Natural killer cell (primary cell): ENCODE measurements at regions not wholly inside any gene's neighbourhood (a gene's known extent, or its start where the extent isn't known, plus 50 kb on each side); places are given as distances from the start of the nearest gene placed in this dataset.

Experiments used
- ATAC-seq, 3 donors: fragments of 150-1000 bp in 2 of 3; fragments of 200-7000 bp in 1 of 3; cut with Tn5 transposase; 1 replicate in 1 of 3; 2 replicates in 2 of 3; pipeline ENCODE4 v1.10.0; 2021; ENCODE audit warnings: mild to moderate bottlenecking in 2 of 3, moderate library complexity in 2 of 3
- DNase-seq, 2 donors: peaks; one replicate each; pipeline versions ENCODE4 v3.0.0 to v3.0.0-alpha.2; 2013 to 2021; ENCODE audit warnings: mixed read lengths in 1 of 2
- H3K27ac ChIP-seq: one replicate; pipeline ENCODE4 v1.5.1; 2013; ENCODE audit warnings: mild to moderate bottlenecking, low read length
- H3K27me3 ChIP-seq: one replicate; pipeline ENCODE4 v1.6.1; 2013; ENCODE audit warnings: low read length; ENCODE audit not compliant: control insufficient read depth, insufficient read depth
- H3K36me3 ChIP-seq: one replicate; pipeline ENCODE4 v1.6.1; 2013; ENCODE audit warnings: low read length; ENCODE audit not compliant: control insufficient read depth, insufficient read depth
- H3K4me1 ChIP-seq: one replicate; pipeline ENCODE4 v1.6.1; 2013; ENCODE audit warnings: low read length; ENCODE audit not compliant: control insufficient read depth, insufficient read depth
- H3K4me3 ChIP-seq: one replicate; pipeline ENCODE4 v1.5.1; 2013; ENCODE audit warnings: low read length
- H3K9me3 ChIP-seq: one replicate; pipeline ENCODE4 v1.6.1; 2013; ENCODE audit warnings: low read length; ENCODE audit not compliant: control insufficient read depth, insufficient read depth
- H3K27ac Mint-ChIP-seq, 2 donors: one replicate each; pipeline ENCODE4 v1.8.0; 2022; ENCODE audit warnings: mild to moderate bottlenecking in 2 of 2, mixed read lengths in 2 of 2, moderate library complexity in 1 of 2
- H3K27me3 Mint-ChIP-seq, 2 donors: one replicate each; pipeline ENCODE4 v1.8.0; 2022; ENCODE audit warnings: low read depth in 2 of 2, mixed read lengths in 2 of 2
- H3K36me3 Mint-ChIP-seq: one replicate; pipeline ENCODE4 v1.8.0; 2022; ENCODE audit warnings: mixed read lengths
- H3K4me1 Mint-ChIP-seq, 2 donors: one replicate each; pipeline ENCODE4 v1.8.0; 2022; ENCODE audit warnings: mixed read lengths in 2 of 2
- H3K4me3 Mint-ChIP-seq: one replicate; pipeline ENCODE4 v1.8.0; 2022; ENCODE audit warnings: mild to moderate bottlenecking, moderate library complexity, mixed read lengths
- H3K9me3 Mint-ChIP-seq, 2 donors: one replicate each; pipeline ENCODE4 v1.8.0; 2022; ENCODE audit warnings: mixed read lengths in 2 of 2
- CTCF ChIP-seq: fragments of 200-600 bp; IDR thresholded peaks from one replicate; pipeline ENCODE4 v1.8.0; 2022; ENCODE audit warnings: antibody characterized with exemption
- WGBS: methylation state at CpG from one replicate; pipeline ENCODE4 v1.1.7; 2013; ENCODE audit warnings: missing lambda C conversion rate; ENCODE audit not compliant: insufficient coverage; 5-methylcytosine and 5-hydroxymethylcytosine counted together
- intact Hi-C: fragments of 100-400 bp; cut with micrococcal nuclease; formaldehyde crosslinking; loops from one replicate; pipeline ENCODE4 v1.14.2; 2022

- Histone ChIP-seq H3K4me3 (no peak overlapping the region), H3K36me3 (no peaks in the 10 kb centered on the region), H3K27me3 (no peaks in the 10 kb centered on the region), H3K27ac (no peak overlapping the region), H3K9me3 (no peaks in the 10 kb centered on the region), H3K4me1 (no peaks in the 10 kb centered on the region)
- H3K27ac Mint-ChIP-seq: no peak overlapping the region
- intact Hi-C loops: no loop called here
- no peaks in the 10 kb centered on the region for H3K36me3 Mint-ChIP-seq
- DNase-seq (no peak), ATAC-seq (no peak)
- WGBS: 39% methylated on average over 7 of the region's 10 CpGs
- no peaks in the 10 kb centered on the region for H3K4me1 Mint-ChIP-seq
- TF ChIP-seq CTCF: no peak
- H3K4me3 Mint-ChIP-seq: no peak overlapping the region
- H3K9me3 Mint-ChIP-seq: peaks cover 7 to 9% of the 10 kb centered on the region in 2 donors
- H3K27me3 Mint-ChIP-seq: no peaks in the 10 kb centered on the region
Measured at GRCh38 chrX:4710618-4711433, 997.4 kb upstream of the PRKX start.

- 25% methylated on average over 1 of the region's 4 CpGs for WGBS
- H3K4me1 ChIP-seq: no peaks in the 10 kb centered on the region
- Mint-ChIP-seq H3K4me1 (no peaks in the 10 kb centered on the region), H3K36me3 (no peaks in the 10 kb centered on the region), H3K27me3 (no peaks in the 10 kb centered on the region), H3K4me3 (no peak overlapping the region), H3K9me3 (peaks cover 5 to 8% of the 10 kb centered on the region in 2 donors), H3K27ac (no peak overlapping the region)
- no peaks in the 10 kb centered on the region for H3K27me3 ChIP-seq
- no peaks in the 10 kb centered on the region for H3K36me3 ChIP-seq
- intact Hi-C loops: no loop called here
- DNase-seq (no peak), ATAC-seq (no peak)
- TF ChIP-seq CTCF: no peak
- H3K27ac ChIP-seq: no peak overlapping the region
- no peaks in the 10 kb centered on the region for H3K9me3 ChIP-seq
- H3K4me3 ChIP-seq: no peak overlapping the region
Measured at GRCh38 chrX:4708970-4709760, 995.7 kb upstream of the PRKX start.

- H3K27me3 Mint-ChIP-seq: no peaks in the 10 kb centered on the region
- no peak overlapping the region for H3K27ac ChIP-seq
- no peaks in the 10 kb centered on the region for H3K36me3 Mint-ChIP-seq
- H3K4me1 Mint-ChIP-seq: no peaks in the 10 kb centered on the region
- no peak overlapping the region for H3K4me3 ChIP-seq
- no peak overlapping the region for H3K27ac Mint-ChIP-seq
- no peaks in the 10 kb centered on the region for H3K9me3 ChIP-seq
- no peaks in the 10 kb centered on the region for H3K36me3 ChIP-seq
- intact Hi-C loops: no loop called here
- no peak for TF ChIP-seq CTCF
- WGBS: 95% methylated on average over 7 of the region's 7 CpGs
- DNase-seq: no peak
- no peaks in the 10 kb centered on the region for H3K27me3 ChIP-seq
- ATAC-seq: no peak
- no peak overlapping the region for H3K4me3 Mint-ChIP-seq
- peaks cover 5 to 11% of the 10 kb centered on the region in 2 donors for H3K9me3 Mint-ChIP-seq
- H3K4me1 ChIP-seq: no peaks in the 10 kb centered on the region
Measured at GRCh38 chrX:4706961-4707360, 993.5 kb upstream of the PRKX start.
